Non-pigmented ciliary epithelial cell (primary cell): ENCODE measurements at regions not wholly inside any gene's neighbourhood (a gene's known extent, or its start where the extent isn't known, plus 50 kb on each side); places are given as distances from the start of the nearest gene placed in this dataset.

Experiments
- DNase-seq: peaks from one replicate; pipeline ENCODE4 v3.0.0-alpha.2; 2010; ENCODE audit warnings: low read depth

DNA sequence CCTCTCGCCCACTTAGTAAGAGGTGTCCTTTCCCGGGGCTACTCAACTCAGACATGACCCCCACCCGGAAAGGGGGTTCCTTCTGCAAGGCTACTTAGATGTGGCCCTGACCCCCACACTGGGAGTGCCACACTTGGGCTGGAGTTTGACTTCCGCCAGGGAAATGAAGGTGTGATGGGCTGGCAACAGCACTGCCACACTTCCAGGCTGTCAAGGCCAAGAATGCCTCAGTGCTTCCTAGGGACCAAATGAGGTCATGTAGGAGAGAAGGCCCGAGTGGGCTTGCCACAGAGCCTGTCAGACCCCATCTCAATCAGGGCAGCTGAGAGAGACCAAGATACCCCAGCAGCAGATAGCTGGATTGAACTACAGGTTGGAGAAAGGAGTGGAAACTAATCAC is 55.5 kb downstream of the DRD1 start:
- no peak for DNase-seq

DNA sequence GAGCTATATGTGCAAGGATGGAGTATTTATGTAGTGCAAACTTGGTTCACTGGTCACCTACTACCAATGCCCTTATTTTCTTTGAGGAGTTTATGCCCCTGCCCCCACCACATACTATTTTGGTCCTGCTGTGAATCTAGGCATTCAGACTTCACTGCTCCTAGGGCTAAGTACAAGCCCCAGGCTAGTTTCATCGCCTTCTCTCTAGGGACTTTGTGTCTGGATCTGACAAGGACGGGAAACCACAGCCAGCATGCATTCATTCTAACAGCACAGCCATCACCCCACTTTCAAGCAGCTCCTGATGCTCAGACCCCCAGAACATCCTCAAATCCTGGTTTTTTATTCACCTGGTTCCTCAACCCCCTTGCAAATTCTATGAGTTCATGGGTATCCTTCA is 56.8 kb downstream of the DRD1 start:
- DNase-seq: no peak

DNA sequence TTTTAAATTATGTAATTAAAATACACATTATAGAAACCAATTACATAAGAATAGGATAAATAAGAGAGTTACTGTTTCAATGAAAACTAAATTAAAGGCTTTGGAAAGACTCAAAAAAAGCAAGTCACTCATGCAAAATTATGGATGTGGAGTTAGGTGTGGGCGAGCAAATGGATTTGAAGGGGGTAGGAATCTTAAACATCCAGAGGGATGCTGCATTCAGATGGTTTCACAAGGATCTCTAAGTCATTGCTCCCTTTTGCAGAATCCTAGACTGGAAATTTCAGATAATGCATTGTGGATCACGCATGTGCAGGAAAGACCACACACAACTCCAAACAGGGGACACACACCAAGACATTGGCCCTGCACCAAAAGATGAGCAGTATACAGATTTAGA is 57.5 kb downstream of the DRD1 start:
- no peak for DNase-seq

DNA sequence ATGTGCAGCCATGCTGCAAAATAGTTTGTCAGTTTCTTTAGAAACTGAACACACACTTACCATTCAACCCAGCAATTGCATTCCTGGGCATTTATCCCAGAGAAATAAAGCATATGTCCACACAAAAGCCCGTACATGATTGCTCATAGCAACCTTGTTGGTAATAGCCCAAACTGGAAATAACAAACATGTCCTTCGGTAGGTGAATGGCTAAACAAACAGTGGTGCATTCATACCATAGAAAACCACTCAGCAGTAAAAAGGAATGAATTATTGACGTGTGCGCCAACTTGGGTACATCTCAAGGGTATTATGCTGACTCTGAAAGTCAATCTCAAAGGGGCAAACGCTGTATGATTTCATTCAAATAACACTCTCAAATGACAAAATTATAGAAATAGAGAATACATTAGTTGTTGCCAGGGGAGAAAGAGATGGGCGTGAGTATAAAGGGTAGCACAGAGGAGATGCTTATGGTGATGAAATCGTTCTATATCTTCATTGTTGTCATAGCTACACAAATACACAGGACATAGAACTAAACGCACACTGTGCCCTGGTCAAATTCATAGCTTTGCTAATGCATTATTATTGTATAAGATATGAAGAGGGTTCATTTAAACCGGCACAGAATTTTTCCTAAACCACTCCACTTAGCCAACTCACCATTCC is 58.2 kb downstream of the DRD1 start:
- no peak for DNase-seq

DNA sequence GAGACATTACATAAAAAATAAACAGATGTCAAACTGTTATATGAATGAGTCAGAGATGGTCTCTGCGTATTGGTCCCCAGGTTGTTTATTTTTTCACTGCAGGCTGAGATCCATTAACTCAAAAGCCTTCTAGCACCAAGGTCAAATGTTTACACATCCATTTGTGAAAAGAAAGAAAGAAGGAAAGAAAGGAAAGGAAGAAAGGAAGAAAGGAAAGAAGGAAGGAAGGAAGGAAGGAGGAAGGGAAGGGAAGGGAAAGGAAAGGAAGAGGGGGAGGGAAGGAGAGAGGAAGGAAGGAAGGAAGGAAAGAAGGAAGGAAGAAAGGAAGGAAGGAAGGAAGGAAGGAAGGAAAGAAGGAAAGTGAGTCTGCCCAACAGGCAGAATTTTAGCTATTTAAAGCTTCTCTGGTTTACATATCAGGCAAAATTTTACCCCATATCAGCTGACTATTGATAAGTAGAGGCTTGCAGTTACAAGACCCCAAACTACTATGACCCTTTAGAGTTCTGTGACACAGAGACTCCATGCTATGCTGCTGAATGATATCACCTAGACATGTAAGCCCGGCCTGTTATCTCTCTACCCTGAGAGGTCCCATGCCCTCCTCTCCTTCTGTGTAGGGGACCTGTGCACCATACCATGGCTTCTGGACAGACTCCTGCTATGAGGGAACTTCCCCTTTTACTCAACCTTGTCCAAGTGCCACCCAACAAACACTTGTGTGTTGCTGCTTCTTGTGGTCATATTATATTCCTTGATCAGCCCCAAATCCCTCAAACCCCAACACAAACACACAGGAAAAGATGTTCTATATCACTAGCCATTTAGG is 59.0 kb downstream of the DRD1 start:
- no peak for DNase-seq

DNA sequence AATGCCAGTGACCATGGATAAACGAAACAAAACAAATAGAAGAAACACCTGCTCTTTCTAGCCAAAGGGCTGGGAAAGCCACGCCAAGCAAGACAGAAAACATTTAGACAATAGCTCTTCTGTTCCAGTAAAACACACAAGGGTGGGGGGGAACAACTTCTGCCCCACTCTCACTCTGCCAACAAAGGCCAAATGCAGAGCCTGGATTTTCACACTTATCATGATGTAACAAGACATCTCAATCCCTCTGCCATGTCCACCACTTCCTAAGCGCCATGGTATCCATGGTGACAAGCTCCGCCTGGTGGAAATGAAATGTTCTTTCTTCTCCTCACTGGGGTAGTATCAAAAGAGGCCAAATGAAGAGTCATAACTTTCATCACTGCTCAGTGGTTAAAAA is 60.6 kb downstream of the DRD1 start:
- no peak for DNase-seq

DNA sequence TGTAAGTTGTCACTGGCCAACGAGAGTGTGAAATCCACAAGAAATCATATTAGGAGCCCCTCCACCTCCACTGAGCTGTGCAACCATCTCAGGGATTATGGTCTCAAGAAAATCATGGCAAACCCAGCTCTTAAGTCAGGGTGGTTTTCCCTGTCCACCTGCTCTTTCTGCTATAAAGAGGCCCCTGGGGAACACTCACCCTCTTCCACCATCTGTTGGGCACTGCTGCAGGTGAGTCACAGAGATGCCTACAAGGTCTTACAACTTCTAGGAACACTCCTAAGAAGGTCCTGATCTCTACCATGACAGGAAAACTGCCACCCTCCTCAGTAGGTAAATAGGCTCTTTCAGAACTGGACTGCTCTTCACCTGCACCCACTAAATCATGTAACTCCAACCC is 61.8 kb downstream of the DRD1 start:
- no peak for DNase-seq

DNA sequence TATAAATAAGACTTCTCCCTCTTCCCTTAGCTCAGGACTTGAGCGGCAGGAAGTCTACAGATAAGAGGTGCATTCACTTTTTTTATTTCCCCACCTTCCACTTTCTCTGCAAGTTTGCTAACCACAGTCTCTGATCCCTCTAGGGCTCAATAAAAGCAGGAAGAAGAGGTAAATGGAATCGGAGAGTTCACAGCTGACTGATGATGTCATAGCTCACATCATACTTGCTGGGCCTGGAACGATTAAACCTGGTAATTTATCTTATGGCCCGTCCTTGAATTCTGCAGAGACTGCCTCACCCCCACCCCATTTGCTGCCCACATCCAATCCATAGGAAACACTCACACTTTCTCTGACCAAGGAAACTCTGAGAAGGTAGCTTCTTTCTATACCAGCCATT is 62.9 kb downstream of the DRD1 start:
- DNase-seq: no peak

DNA sequence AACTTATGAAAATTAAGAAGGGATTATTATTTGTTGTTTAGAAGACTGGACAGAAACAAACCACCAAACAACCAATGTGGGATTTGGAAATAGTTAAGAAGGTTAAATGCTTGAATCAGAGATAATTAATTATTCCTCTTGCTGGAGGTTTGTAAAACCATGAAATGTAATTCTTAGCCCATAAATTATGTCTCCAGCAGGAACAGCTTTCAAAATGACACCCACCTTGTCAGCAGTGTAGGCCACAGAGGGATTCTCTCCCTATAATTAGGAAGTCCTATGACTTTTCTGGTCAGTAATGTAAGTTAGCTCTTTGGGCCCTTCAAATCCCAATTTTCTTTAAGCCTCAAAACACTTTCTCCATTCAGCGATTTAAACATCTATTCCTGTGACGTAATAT is 63.3 kb downstream of the DRD1 start:
- no peak for DNase-seq

DNA sequence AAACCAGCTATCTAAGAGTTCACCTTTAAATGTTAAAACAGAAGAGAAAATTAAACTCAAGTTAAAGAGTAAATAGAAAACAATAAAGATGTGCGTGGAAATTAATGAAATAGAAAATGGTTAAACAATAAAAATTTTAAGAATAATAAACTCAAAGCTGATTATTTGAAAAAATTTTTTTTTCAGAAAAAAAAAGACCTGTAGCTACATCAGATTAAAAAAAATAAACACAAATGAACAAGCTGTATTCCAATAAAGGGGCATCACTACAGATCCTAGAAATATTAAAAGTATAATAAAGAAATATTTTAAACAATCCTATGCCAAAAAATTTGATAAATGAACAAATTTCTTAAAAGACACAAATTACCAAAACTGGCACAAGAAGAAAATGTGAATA is 64.1 kb downstream of the DRD1 start:
- DNase-seq: no peak

DNA sequence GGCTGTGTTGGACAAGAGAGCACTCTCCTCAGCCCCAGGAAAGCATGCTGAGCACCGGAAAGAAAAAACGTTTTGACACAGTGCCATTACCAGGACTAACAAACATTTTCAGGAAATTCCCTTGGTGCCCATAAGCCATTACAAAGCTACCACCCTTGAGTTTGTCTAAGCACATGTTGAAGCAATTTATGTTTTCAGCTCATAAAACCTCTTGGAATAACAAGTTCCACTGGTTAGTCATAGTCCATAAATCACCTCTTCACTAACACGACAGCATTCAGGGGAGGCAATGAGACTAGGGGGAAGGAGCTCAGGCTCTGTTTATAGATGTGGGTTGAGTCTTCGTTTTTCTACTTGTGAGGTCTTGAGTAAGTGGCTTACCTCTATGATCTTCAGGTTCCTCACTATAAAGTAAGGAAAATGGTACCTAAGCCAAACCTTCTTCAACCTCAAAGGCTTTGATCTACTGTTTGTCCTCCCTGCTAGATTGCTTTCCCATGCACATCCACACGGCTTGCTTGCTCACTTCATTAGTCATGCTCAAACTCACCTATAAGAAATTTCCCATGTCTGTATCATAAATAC is 65.4 kb downstream of the DRD1 start:
- no peak for DNase-seq

DNA sequence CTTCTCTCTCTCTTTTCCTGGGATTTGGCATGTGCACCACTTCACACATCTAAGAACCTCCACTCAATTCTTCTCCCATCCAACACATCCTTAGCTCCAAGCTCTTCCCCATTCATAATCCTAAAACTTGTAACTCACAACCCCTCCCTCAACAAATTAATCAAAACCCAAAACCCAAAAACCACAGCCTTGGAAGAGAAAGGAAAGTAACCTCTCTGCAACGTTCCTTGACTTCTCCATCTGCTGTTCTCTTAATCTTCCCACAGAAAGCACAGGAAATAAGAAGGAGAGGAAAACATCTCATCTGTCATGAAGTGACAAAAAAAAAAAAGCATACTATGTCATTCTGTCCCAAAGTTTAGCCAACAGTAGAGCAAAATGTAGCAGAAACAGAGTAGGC is 66.2 kb downstream of the DRD1 start:
- no peak for DNase-seq

DNA sequence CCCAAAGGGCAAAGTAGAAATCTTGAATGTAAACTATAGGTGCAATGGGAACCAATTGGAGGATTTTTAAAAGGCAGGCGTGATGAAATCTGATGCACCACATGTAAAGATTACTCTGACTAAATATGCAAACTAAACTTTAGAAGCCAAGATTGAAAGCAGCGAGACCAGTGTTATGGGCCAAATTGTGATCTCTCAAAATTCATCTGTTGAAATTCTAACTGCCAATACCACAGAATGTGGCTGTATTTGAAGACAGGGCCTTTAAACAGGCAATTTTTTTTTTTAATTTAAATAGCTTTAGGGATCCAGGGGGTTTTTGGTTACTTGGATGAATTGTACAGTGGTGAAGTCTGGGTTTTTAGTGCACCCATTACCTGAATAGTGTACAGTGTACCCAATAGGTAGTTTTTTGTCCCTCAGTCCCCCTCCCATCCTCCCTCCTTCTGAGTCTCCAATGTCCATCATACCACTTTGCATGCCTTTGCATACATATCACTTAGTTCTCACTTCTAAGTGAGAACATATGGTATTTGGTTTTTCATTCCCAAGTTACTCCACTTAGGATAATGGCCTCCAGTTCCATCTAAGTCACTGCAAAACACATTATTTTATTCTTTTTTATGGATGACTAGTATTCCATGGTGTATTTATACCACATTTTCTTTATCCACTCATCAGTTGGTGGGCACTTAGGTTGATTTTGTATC is 69.7 kb downstream of the DRD1 start:
- DNase-seq: no peak

DNA sequence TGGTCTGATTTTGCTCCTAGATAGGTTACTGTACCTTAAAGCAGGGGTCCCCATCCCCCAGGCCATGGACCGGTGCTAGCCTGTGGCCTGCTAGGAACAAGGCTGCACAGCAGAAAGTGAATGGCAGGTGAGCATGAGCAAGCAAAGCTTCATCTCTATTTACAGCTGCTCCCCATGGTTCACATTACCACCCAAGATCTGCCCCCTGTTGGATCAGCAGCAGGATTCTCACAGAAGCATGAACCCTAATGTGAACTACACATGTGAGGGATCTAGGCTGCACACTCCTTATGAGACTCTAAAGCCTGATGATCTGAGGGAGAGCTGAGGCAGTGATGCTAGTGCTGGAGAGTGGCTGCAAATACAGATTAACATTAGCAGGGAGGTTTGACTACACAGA is 78.1 kb downstream of the DRD1 start:
- DNase-seq: no peak

DNA sequence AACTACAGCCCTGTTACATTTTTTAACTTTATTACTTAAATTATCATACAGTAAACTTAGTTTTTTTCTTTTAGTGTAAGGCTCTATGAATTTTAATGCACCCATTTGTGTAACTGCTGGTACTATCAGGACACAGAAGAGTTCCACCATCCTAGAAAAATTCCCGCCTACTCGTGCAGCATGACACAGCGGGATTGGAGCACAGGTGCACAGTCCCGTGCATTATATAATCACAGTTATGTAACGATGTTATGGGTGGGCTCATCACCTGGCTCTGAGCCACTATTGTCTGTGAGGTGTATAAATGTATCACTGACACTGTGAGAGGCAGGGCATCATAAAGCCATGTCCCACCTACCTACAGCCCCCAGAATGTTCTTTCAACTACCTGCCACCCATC is 80.7 kb downstream of the DRD1 start:
- no peak for DNase-seq

DNA sequence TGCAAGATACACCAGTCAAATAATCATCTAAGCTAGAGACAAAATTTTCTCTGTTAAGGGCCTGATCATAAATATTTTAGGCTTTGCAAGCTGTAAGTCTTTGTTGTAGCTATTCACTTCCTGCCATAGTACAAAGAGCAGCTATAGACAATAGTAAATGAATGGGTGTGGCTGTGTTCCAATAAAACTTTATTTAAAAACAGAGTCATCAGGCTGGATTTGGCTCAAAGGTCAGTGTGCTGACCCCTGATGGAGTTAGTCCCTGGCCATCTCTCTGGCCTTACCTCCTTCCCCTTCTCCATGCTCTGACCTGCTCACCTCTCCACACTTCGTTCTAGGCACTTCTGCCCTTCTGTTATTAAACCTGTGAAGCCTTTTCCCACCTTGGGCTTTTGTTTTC is 86.0 kb downstream of the DRD1 start:
- no peak for DNase-seq

DNA sequence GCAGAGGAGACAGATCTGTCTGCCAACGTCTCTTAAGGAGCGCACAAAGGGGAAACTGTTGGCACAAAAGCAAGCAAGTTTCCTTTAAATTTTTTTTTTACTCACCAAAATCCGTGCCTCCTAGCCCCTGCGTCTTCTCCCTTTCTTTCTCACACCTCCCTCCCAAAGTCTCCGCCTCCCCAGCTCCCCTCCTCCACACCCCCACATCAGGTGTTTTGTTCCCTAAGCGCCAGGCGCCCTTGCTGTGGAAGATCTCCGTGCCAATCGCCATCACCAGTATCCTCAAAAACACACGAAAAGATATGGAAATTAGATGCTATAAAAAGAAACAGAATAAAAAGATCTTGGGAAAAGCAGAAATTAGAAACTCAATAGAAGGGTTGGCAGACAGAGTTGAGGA is 87.6 kb downstream of the DRD1 start:
- DNase-seq: no peak

DNA sequence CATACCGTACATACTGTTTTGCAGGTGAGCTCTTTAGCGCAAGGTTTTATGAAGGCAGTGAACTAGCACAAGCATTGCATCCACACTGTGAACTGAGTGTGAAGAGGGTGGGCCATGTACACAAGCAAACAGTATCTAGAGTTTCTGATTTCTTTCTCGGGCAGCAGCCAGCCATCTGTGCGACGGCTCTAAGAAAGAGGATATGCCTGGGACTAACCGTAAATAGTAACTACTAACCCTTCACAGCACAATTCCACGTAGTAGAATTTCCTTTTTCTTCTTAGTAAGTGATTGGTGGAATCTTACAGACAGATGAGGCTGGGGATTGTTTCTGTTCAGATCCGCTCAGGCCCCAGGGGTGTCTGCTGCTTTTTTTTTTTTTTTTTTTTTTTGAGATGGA is 89.0 kb downstream of the DRD1 start:
- no peak for DNase-seq

DNA sequence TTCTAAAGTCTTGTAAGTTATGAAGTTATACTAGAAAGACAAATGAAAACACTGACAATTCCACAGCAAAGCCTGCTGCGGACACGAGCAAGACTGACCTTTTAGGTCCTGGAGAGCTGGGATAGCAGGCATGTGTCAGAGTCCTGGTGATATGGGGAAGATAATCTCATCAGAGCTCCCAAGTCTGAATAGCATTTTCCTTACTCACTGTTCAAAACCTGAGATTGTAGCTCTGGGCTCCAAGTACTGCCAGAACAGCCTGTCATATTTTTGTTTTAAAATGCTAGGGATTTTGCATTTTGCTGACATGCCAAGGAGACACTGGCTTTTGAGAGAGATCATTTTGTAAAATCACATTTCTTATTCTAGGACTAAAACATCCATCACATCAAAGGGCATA is 90.1 kb downstream of the DRD1 start:
- no peak for DNase-seq

DNA sequence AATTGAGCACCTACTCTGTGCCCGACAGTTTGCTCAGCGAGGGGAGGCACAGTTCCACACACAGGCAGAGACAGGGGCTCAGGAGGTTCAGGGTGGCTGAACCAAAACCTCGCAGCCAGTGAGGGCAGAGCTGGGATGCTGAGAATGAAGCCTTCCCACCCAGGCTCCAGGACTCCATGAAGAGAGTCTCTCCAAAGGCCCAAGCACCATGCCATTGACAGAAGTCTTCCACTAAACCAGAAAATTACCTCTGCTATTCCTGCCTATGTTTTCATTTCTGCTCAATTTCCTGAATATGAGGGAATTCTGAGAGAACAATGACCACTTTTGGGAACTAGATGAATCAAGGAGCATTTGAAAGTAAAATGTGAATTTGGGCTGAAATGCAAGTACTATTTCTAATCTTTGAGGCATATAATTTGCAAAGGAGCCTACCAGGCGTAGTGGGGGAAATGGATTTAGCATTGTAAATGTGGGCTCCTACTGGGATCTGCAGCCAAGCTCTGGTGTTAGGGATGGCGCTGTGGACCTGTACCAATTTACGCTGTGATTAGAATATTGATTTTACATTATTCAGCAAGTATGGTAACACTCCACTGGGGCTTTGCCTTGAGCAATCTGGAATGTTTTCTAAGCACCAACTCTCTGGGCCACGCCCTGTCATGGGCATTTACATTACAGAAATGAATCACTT is 91.9 kb downstream of the DRD1 start:
- no peak for DNase-seq

DNA sequence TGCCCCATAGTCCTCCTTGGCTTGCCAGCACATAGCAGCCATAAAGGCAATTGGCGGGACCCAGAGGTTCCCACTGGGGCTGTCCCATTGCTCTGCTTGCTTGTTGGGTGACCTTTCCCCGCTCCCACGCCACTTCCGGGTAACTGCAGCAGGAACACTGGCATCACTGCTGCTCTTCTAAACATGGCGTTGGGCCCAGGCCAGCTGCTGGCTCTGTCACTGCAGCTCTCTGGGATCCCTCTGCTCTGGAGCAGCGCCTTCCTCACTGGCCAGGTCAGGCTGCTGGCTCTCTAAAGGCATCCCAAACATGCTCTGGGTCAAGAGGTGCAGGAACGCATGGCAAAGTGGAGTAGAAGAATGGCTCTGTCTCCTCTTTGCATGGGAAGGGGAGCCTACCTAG is 92.9 kb downstream of the DRD1 start:
- DNase-seq: no peak

DNA sequence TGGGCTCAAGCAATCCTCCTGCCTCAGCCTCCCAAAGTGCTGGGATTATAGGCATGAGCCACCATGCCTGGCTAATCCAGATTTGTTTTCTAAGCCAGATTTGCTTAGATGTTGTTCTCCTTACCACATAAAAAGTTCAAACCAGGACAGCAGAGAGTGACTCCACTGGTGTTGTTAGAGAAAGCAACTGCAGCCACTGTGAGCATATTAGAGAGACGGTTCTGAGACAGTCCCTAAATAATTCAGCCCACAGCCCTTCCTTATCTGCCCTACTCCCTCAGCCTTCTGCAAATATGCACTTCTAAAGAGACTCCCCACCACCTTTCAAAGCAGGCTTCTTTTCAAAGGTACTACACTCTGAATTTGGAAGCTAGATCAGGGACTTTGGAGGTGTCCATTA is 96.1 kb downstream of the DRD1 start:
- no peak for DNase-seq
